ENCODE measurements at regions not wholly inside any gene's neighbourhood (a gene's known extent, or its start where the extent isn't known, plus 50 kb on each side); places are given as distances from the start of the nearest gene placed in this dataset.

- TF ChIP-seq POLR2A (IDR thresholded peaks at IDR 0.05; ENCODE audit: low read length) (no peak), GATA1 (IDR thresholded peaks at IDR 0.05; ENCODE audit: low read depth, low read length) (no peak)
These were observed 1478.4 kb downstream of the TECRL start for GRCh38 chr4:62930884-62931283.

All from erythroblast (primary cell).